GM18861 (cell line): ENCODE measurements at regions not wholly inside any gene's neighbourhood (a gene's known extent, or its start where the extent isn't known, plus 50 kb on each side); places are given as distances from the start of the nearest gene placed in this dataset.
"Not testable (repeated sequence)": the region's sequence is repeated elsewhere in the genome, so short reads cannot be mapped to it uniquely, and the experiment has no call there.

ENCODE experiments used
- ATAC-seq: cut with Tn5 transposase; IDR thresholded peaks from one replicate; pipeline ENCODE4 v1.9.1; 2021; ENCODE audit not compliant: unreplicated experiment

DNA sequence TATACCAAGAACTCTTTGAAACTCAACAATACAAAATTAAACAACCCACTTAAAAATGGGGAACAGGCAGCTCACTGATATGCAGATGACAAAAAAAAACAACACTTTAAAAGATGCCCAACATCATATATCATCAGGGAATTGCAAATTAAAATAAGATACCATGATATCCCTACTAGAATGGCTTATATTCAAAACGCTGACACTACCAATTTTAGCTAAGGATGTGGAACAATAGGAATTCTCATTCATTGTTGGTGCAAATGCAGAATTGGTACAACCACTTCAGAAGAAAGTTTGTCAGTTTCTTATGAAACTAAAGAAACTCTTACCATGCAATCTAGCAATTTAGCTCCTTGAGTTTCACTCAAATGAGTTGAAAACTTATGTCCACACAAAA is 259.0 kb upstream of the HS3ST1 start:
- ATAC-seq = no peak

DNA sequence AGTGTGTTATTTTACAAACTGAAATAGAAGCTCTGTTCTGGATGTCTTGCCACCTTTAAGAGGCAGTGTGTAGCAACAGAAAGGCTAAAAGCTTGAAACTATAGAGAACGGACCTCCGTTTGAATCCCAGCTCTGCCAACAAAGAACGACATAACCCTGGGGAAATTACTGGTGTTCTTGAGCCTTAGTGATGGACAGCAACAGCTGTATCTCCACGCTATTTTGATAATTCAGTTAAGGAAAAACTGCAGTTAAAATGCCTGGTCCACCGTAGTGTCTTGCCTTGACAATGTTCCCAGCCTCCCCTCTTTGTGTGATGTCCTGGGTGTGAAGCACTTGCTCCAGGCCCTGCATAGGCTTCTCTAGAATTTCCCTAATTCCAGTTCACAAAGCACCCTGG is 256.8 kb upstream of the HS3ST1 start:
- ATAC-seq = no peak

DNA sequence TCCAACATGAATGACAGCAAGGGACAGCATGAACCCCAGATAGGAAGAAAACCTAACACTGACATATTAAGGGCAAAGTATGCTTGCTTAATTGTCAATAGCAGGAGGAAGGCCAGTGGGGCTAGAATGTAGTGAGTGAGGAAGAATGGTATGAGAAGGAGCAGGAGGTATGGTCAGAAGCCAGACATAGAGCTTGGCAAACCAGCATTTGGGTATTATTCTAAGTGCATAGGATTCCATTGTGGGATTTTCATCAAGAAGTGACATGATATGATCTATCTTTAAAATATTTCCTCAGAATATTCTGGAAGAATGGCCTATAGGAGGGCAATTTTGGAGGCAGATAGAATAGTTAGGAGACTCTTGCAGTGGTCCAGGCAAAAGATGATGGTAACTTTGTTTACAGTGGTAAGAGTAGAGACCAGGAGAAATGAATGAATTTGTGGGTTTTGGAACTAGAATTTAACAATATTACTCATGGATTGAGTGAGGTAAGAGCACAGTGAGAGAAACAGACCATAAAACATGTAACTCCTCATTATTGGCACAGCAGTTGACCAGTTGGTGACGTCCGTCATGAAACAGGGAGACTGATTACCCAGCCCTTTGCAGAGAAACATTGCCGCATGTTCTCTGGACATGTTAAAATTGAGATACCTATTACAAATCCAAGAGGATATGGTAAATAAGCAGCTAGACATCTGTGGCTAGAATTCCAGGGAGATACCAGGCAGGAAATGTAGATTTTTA is 246.5 kb upstream of the HS3ST1 start:
- no peak for ATAC-seq

DNA sequence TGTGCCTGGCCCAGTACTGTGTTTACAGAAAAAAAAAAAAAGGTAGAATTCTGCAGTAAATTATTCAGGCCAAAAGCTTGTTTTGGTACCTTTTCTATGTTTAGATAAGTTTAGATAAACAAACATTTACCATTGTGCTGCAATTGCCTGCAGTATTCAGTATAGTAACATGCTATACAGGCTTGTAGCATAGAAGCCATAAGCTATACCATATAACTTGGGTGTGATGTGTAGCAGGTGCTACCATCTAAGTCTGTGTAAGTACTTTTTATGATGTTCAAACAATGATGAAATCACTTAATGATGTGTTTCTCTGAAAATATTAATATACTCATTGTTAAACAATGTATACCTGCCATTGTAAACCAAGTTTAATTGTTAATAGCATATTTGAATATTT is 241.6 kb upstream of the HS3ST1 start:
- no peak for ATAC-seq

DNA sequence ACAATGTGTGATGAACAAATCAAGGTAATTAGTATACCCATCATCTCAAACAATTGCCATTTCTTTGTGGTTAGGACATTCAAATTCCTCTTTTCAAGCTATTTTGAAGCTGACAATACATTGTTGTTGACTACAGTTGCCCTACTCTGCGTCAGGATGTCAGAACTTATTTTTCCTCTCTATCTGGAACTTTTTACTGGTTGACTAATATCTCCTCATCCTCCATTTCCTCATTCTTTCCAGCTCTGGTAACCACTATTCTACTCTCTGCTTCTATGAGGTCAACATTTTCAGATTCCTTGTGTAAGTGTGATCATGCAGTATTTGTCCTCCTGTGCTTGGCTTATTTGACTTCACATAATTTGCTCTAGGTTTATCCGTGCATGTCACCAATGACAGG is 240.5 kb upstream of the HS3ST1 start:
- no peak for ATAC-seq

DNA sequence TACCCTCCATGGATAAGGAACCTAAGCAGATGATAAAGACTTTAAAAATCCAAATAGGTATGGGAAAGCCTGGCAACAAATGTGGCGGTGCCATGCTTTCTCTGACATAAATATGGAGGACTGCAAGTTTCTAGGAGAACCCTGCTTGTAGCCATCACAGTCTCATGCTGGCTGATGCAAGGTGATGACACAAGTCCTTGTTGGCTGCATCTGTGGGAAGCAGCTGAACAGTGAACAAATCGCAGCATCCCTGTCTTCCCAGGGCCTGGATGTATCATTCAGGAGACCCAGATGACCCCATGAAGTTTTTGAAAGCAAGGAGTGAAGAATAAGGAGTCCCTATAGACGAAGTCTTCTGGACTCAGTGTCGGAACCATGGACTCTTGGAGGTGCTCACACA is 234.4 kb upstream of the HS3ST1 start:
- no peak for ATAC-seq

DNA sequence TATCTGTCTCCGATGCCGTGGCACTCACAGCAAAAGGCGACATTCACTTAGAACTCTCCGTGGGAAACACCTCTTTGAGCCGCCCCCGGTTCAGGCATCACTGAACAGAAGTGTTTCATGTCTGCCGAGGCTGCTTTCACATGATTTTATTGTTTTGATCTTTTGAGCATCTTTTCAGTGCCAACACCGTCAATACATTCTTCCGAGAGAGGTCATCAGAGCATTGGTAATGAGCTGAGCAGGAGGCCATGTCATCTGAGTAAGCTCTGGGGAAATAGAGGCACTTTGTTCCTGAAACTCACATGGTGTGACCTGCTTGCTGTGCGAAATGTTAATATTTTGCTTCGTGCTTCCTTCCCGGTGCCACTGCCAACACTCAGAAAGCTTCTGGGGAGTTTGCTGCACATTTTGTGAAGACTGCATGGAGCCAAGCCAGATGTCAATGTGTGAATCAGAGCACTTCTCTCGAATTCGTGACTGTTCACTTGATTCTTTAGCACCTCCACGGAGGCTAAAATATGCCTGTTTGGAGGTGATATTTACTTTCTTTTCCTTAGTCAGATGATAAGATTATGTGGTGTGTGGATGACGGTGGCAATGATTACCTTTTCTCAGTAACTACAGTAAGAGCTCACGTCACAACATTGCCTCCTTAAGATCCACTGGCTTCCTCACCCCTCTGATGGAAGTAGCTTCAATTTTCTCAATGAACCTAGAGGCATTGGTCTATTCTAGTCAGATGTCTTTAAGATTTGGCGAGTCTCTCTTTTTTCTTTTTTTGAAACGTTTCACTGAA is 222.3 kb upstream of the HS3ST1 start:
- ATAC-seq = no peak

DNA sequence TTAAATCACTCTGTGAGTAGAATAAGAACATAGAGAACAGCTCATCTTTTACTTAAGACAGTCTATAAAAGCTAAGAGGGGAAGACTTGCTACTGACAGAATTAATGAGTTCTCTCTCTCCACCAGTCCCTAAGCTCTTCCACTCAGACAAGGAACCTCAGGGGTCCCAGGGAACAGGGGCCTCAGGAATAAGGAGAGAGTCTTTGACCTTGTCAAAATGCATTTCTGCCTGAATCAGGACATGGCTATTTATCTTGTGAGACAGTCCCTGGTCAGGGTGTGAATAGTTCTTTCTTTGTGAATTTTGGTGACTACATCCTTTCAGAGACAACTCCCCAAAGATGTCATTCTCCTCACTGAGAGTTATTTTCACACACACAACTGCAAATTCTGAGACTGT is 218.7 kb upstream of the HS3ST1 start:
- no peak for ATAC-seq

DNA sequence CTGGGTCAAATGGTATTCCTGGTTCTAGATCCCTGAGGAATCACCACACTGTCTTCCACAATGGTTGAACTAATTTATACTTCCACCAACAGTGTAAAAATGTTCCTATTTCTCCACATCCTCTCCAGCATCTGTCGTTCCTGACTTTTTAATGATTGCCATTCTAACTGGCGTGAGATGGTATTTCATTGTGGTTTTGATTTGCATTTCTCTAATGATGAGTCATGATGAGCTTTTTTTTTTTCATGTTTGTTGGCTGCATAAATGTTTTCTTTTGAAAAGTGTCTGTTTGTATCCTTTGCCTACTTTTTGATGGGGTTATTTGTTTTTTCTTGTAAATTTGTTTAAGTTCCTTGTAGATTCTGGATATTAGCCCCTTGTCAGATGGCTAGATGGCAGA is 214.4 kb upstream of the HS3ST1 start:
- ATAC-seq = not testable (repeated sequence)

DNA sequence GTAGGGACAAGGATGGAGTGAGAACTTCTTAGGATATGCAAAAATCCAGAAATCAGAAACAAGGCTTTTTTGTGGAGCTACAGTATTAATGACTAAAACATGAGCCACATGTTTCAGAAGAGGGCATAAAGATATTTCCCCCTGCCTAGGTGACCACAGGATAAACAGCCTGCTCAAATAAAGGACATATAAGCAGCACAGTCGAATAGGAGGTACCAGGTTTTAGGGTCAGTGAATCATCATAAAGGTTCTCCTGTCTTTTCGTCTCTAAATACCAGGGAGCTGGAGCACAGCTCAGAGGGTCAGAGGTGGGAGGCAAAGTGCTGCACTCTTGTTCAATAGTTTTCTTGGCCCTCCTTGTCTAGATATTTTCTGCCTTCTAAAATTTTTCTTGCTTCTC is 211.9 kb upstream of the HS3ST1 start:
- ATAC-seq = no peak

DNA sequence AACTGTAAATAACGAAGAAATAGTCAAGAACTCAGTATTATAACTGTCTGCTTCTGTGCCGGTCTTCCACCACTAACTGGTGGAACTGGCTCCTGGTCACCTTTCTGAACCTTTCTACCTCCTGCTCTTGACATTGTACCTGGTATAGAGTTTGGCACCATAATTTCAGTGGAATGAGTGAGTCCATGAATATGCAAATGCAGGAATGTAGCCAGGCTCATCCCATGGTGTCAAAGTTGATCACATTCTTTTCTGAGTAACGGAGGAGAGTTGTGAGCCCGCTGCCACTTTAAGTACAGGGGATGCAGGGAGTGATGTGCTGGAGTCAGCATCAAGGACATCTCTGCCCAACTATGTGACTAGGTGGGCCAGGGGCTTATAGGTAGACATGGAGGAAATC is 207.9 kb upstream of the HS3ST1 start:
- ATAC-seq = no peak

DNA sequence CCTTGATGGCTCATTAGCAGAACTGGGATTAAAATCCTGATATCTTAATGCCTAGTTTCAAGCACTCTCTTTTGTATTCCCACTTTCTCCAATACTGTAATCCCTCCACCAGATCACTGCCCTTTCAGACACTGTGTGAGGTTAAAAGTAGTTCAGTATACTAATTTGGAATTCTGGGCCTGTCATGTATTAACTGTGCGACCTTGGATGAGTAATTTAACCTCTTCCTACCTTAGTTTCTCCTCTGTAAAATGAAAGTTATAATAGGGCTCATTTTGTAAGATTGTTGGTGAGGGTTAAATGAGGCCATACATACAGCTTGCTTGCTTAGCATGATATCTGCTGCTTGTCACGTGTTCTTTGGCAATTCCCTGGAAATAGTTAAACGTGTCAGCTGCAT is 207.3 kb upstream of the HS3ST1 start:
- no peak for ATAC-seq

DNA sequence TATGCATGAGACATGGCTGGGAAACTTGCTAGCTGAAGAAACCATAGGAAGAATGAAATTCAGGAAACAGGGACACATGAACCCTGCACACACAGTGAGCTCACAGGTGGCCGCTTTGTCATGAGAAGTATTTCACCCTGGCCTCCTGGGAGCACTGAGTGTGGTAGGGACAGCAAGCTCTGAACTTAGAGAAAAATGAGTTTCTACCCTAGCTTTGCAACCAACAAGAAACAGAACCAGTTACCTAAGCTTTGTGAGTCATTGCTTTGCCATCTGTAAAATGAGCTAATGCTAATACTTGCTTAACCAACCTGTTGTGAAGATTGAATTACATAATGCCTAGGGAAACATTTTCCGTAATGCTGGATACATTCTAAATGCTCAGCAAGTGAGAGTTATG is 206.6 kb upstream of the HS3ST1 start:
- ATAC-seq = no peak

DNA sequence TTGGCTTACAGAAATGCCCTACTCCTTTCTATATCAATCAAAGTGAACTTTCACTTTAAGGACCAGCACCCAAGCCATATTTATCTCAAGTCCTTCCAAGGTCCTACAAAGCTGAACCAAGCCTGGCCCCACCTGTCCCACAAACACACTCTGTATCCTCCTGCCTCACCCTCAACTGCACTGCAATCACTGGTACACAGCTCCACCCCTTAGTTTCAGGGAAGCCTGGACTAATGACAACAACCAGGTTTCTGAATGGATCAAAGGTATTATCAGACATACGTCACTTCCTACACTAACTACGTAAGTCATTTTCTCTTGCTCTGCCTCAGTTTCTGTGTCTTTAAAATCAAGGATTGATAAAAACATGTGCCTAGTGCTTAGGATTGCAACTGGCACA is 205.6 kb upstream of the HS3ST1 start:
- no peak for ATAC-seq

DNA sequence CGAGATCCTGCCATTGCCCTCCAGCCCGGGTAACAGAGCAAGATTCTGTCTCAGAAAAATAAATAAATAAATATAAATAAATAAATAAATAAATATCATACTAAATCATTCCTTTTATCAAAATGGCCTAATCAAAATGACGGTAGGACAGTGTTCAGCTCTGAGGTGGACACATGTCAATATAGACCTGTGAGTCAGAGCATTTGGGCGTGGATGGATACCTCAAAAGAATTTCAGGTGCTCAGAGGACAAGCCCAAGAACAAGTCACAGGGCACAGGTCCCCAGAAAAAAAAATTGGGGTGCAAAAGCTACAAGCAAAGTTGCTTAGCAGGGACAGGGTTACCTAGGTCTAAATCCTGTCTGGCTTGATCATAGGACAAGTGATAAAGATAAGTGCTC is 204.7 kb upstream of the HS3ST1 start:
- ATAC-seq = no peak

DNA sequence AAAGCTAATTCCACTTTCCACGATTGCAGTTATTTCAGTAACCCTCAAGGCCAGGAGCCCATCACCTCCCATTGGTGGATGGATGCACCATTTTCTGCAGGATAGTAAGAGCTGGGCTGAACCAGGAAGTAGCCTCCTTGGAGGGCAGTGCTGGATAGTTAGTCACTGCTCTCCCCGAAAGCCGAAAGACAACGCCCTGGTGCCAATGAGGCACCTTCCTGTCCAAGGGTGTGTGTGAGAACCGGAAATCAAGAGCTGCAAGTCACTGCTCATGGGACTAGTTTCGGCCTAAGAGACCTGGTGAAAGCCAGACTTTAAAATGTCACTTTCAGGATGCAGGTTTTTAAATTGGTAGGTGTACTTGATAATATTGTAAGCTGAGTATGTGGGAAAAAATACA is 203.8 kb upstream of the HS3ST1 start:
- ATAC-seq = no peak

DNA sequence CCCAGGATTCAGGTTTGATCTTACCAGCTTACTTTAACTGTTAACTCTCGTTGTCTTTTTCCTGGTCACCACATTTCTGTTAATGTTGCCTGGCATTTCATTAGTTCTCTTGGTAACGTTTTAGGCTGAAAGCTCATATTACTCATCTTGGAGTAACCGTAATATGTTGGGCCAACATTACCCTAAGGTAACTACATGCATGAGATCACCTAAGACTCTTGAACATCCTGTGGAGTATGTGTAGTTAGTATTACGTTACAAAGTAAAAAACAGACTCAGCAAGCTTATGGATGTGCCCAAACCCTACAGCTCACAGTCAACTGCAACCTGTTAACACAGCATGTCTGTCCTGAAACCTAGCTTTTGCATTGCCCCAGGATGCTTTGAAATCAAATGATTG is 203.3 kb upstream of the HS3ST1 start:
- ATAC-seq = no peak

DNA sequence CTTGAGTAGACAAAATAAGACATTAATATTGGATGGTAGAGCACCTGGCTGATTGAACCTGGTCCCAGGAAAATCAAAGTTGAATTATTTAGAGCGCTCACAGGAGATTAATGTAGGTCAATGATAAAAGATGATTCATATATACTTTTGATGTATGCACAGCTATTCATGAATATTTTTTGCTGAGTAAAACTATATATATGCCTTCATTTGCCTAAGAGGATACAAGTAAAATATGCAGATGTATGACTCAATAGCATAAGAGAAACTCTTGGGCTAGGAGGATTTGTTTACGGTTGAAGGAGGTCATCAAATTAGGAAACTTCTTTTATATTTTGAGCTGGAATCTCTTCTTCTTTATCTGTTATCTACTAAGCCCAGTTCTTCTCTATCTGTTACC is 202.7 kb upstream of the HS3ST1 start:
- ATAC-seq = no peak

DNA sequence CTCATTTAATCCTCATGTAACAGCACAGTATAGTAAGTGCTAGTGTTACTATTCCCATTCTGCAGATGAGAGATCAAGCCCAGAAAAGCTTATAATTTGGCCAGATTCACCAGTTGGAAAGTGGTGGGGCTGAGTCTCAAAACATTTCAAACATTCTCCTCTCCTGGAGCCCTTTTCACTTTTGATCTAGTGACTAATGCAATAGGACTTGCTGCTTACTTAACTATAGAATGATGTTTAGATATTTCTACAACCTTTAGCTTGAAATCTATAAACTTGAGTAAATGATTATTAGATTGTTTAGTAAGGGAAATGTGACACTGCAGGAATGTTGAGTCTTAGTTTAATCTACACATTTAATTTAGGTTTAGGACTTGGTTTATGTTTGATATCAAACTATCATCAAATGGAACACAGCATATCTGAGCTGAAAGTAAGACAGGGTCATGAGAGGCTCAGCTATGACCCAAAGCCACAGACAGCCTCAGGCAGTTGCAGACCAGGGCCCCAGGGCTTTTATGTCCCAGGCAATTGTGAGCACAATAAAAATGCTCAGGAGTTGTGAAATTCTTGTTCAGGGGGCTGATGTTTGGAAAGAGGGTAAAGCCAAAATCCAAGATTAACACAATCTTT is 199.5 kb upstream of the HS3ST1 start:
- no peak for ATAC-seq

DNA sequence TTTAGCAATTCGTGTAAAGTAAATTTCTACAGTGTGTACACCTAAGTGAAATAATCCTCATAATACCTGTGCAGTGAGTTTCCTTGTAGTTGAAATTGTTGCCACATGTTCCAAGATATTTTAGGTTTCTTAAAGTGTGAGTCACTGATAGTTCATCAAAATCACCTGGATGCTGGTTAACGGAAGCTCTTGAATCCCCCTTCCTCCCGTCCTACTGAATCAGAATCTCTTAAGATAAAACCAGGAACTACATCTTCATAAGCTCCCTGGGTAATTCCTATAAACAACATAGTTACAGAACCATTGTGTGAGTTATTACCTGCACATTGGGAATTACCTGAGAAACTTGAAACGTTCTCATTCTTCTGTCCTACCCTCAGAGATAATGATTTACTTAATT is 197.4 kb upstream of the HS3ST1 start:
- no peak for ATAC-seq

DNA sequence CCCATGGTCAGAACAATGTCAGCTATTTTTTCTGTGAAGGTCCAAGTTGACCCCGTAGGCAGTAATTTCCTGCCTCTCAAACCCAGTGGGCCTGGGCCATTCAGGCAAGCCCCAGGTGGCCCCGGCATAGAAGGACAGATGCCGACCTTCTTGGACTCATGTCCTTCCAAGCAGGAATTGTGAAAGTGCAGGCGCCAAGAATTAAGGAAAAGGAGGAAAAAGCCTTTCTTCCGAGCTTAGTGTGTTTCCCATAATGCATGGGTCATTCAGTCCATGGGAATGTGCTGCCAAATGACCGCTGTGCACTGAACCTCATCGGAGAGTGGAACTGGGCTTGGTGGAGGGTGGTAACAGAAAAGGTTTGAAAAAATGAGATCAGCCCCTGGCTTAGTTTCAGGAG is 196.5 kb upstream of the HS3ST1 start:
- no peak for ATAC-seq

DNA sequence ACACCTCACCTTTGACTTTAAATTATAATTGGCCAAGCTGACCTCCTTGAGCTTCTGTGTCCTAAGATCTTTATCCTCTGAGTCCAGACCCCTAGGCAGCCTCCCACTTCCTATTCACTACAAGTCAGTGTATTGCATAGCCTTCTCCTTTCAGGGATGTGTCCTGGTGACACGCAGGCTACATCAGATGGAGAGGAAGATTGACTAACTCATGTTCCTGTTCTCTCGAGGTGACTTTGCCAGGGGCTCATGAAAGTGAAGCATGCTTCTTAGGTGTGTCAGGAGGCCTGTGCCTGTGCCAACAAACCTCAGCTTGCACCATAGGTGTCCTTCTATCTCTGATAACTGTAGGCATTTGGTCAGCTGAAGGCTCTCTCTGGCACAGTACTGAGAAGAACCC is 195.7 kb upstream of the HS3ST1 start:
- no peak for ATAC-seq
